ENCODE measurements at regions not wholly inside any gene's neighbourhood (a gene's known extent, or its start where the extent isn't known, plus 50 kb on each side); places are given as distances from the start of the nearest gene placed in this dataset.

- TF ChIP-seq, protein P1, sequence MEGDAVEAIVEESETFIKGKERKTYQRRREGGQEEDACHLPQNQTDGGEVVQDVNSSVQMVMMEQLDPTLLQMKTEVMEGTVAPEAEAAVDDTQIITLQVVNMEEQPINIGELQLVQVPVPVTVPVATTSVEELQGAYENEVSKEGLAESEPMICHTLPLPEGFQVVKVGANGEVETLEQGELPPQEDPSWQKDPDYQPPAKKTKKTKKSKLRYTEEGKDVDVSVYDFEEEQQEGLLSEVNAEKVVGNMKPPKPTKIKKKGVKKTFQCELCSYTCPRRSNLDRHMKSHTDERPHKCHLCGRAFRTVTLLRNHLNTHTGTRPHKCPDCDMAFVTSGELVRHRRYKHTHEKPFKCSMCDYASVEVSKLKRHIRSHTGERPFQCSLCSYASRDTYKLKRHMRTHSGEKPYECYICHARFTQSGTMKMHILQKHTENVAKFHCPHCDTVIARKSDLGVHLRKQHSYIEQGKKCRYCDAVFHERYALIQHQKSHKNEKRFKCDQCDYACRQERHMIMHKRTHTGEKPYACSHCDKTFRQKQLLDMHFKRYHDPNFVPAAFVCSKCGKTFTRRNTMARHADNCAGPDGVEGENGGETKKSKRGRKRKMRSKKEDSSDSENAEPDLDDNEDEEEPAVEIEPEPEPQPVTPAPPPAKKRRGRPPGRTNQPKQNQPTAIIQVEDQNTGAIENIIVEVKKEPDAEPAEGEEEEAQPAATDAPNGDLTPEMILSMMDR (IDR thresholded peaks at IDR 0.05): no peak
- no peak for TF ChIP-seq POLR2A (IDR thresholded peaks at IDR 0.05)
These were observed 107.2 kb upstream of the LIMCH1 start for GRCh38 chr4:41430792-41431191.

Measured in vagina (tissue), 2 donors.